HepG2 (cell line): ENCODE measurements at regions not wholly inside any gene's neighbourhood (a gene's known extent, or its start where the extent isn't known, plus 50 kb on each side); places are given as distances from the start of the nearest gene placed in this dataset.

Source experiments
- ATAC-seq: fragments of 200-7000 bp; cut with Tn5 transposase; 3 replicates; pipeline ENCODE4 v1.9.1; 2020; ENCODE audit warnings: mild to moderate bottlenecking, moderate library complexity
- BruUV-seq: library from RNA; stranded (reverse); fragments of 400-500 nt; replicated peaks from 2 replicates; lab custom pipeline; 2021; lab: Mats Ljungman, UMichigan
- CTCF ChIA-PET: fragments of 300-600 bp; formaldehyde crosslinking; extraction: SDS; loops from one replicate; lab custom pipeline; 2021; ENCODE audit warnings: low total read pairs, inconsistent platforms, low intra/inter-chr PET ratio; lab: Yijun Ruan, JAX
- POLR2A ChIA-PET: fragments of 350-600 bp; sonication (Branson Sonifier 250); formaldehyde crosslinking; loops from one replicate; lab custom pipeline; 2020; ENCODE audit warnings: antibody characterized with exemption, inconsistent platforms; lab: Yijun Ruan, JAX
- DNase-seq: peaks from one replicate; pipeline ENCODE4 v3.0.0-alpha.2; 2015; ENCODE audit warnings: low spot score
- FAIRE-seq: peaks from 3 replicates; lab custom pipeline; 2011; peaks lifted over from hg19 to GRCh38; lab: Jason Lieb, UNC
- H2AFZ ChIP-seq: one replicate; pipeline ENCODE4 v1.6.1; 2011; ENCODE audit warnings: low read length, inconsistent platforms
- H3K27ac ChIP-seq: fragments of 300-600 bp; 3 replicates; pipeline ENCODE4 v1.8.0; 2011; ENCODE audit warnings: mixed run types, mild to moderate bottlenecking, mixed read lengths, low read length, inconsistent platforms; ENCODE audit not compliant: insufficient read depth; ENCODE audit errors: extremely low read length
- H3K27me3 ChIP-seq, 2 experiments: fragments of 200-600 bp in 1 of 2; 2 replicates in 1 of 2; 3 replicates in 1 of 2; pipeline versions ENCODE4 v1.6.0 to v1.8.0; 2011; ENCODE audit warnings: low read length in 2 of 2, mild to moderate bottlenecking in 2 of 2, moderate library complexity in 2 of 2, inconsistent platforms in 1 of 2; ENCODE audit not compliant: insufficient read depth in 2 of 2, control insufficient read depth in 1 of 2
- H3K36me3 ChIP-seq, 2 experiments: fragments of 200-600 bp in 1 of 2; replicated peaks in 1 of 2; 2 replicates in 1 of 2; 3 replicates in 1 of 2; pipeline versions ENCODE4 v1.5.1 to v1.8.0; 2011; ENCODE audit warnings: low read length in 2 of 2, inconsistent platforms in 1 of 2; ENCODE audit not compliant: insufficient read depth in 2 of 2, control insufficient read depth in 1 of 2
- H3K4me1 ChIP-seq: 2 replicates; pipeline ENCODE4 v1.5.1; 2012; ENCODE audit warnings: low read length, inconsistent platforms; ENCODE audit not compliant: insufficient read depth
- H3K4me2 ChIP-seq: 2 replicates; pipeline ENCODE4 v1.6.0; 2011; ENCODE audit warnings: low read depth, low read length, inconsistent platforms
- H3K4me3 ChIP-seq, 3 experiments: fragments of 200-600 bp in 1 of 3; sonication (generic), shearing (Covaris generic) in 1 of 3; replicated peaks in 1 of 3; 2 replicates each; pipeline ENCODE4 v1.5.1; 2011 to 2016; ENCODE audit warnings: low read length in 3 of 3, inconsistent platforms in 2 of 3, low read depth in 2 of 3, mild to moderate bottlenecking in 2 of 3, control low read depth in 1 of 3, mixed read lengths in 1 of 3; ENCODE audit not compliant: insufficient read depth in 1 of 3
- H3K79me2 ChIP-seq: one replicate; pipeline ENCODE4 v1.6.1; 2011; ENCODE audit warnings: low read length, inconsistent platforms; ENCODE audit not compliant: insufficient read depth
- H3K9ac ChIP-seq: 2 replicates; pipeline ENCODE4 v1.6.0; 2011; ENCODE audit warnings: mild to moderate bottlenecking, low read depth, low read length, inconsistent platforms; ENCODE audit not compliant: insufficient read depth
- H3K9me3 ChIP-seq: 2 replicates; pipeline ENCODE4 v1.5.1; 2012; ENCODE audit warnings: mild to moderate bottlenecking, low read length
- H4K20me1 ChIP-seq: 2 replicates; pipeline ENCODE4 v1.6.0; 2011; ENCODE audit warnings: inconsistent platforms, mild to moderate bottlenecking, low read length, moderate library complexity; ENCODE audit not compliant: insufficient read depth
- CEBPB ChIP-seq: IDR thresholded peaks from 2 replicates; pipeline ENCODE4 v1.6.1; 2011; ENCODE audit warnings: low read depth, low read length, improper control_type of control experiment, borderline replicate concordance
- MBD4 ChIP-seq: IDR thresholded peaks from 2 replicates; pipeline ENCODE4 v1.6.1; 2012; ENCODE audit warnings: low read length, inconsistent platforms, borderline replicate concordance
- MEIS2 ChIP-seq: sonication (generic); formaldehyde crosslinking; IDR thresholded peaks from 2 replicates; pipeline ENCODE4 v1.9.0; 2021; ENCODE audit warnings: mild to moderate bottlenecking, missing genetic modification reagents
- MIXL1 ChIP-seq: IDR thresholded peaks from 2 replicates; pipeline ENCODE4 v1.6.1; 2016
- MTERF4 ChIP-seq: sonication (generic); formaldehyde crosslinking; IDR thresholded peaks from 2 replicates; pipeline ENCODE4 v1.8.0; 2023; ENCODE audit warnings: mild to moderate bottlenecking, missing genetic modification reagents
- MYNN ChIP-seq: sonication (generic); formaldehyde crosslinking; IDR thresholded peaks from 2 replicates; pipeline ENCODE4 v1.4.0; 2020; ENCODE audit warnings: mild to moderate bottlenecking, low read depth, missing genetic modification reagents
- NFKBIZ ChIP-seq: IDR thresholded peaks from 2 replicates; pipeline ENCODE4 v1.6.1; 2018; ENCODE audit warnings: missing genetic modification reagents, missing compliant biosample characterization
- NR3C1 ChIP-seq: sonication (generic); formaldehyde crosslinking; IDR thresholded peaks from 2 replicates; pipeline ENCODE4 v1.4.0; 2020; ENCODE audit warnings: missing genetic modification reagents
- PHF20 ChIP-seq: sonication (generic); formaldehyde crosslinking; IDR thresholded peaks from 2 replicates; pipeline ENCODE4 v1.5.0; 2020; ENCODE audit warnings: mild to moderate bottlenecking, missing genetic modification reagents
- PRDM15 ChIP-seq: sonication (generic); formaldehyde crosslinking; IDR thresholded peaks from 2 replicates; pipeline ENCODE4 v1.4.0; 2020; ENCODE audit warnings: missing genetic modification reagents
- SALL1 ChIP-seq: sonication (generic); formaldehyde crosslinking; IDR thresholded peaks from 2 replicates; pipeline ENCODE4 v1.8.0; 2022; ENCODE audit warnings: mild to moderate bottlenecking, missing genetic modification reagents
- SMAD3 ChIP-seq: sonication (generic); formaldehyde crosslinking; IDR thresholded peaks from 2 replicates; pipeline ENCODE4 v1.4.0; 2020; ENCODE audit warnings: missing genetic modification reagents
- SMAD9 ChIP-seq: sonication (generic); formaldehyde crosslinking; IDR thresholded peaks from 2 replicates; pipeline ENCODE4 v1.5.1; 2020; ENCODE audit warnings: mild to moderate bottlenecking, missing genetic modification reagents
- SOX5 ChIP-seq: IDR thresholded peaks from 2 replicates; pipeline ENCODE4 v1.6.1; 2016; ENCODE audit warnings: borderline replicate concordance
- ZBTB42 ChIP-seq: sonication (generic); formaldehyde crosslinking; IDR thresholded peaks from 2 replicates; pipeline ENCODE4 v1.5.0; 2020; ENCODE audit warnings: mild to moderate bottlenecking, missing genetic modification reagents
- ZNF138 ChIP-seq: sonication (generic); formaldehyde crosslinking; IDR thresholded peaks from 2 replicates; pipeline ENCODE4 v1.5.0; 2020; ENCODE audit warnings: mild to moderate bottlenecking, low read depth, missing genetic modification reagents
- ZNF720 ChIP-seq: sonication (generic); formaldehyde crosslinking; IDR thresholded peaks from 2 replicates; pipeline ENCODE4 v1.4.0; 2020; ENCODE audit warnings: missing genetic modification reagents
- WGBS: methylation state at CpG from one replicate; pipeline ENCODE4 v1.1.6; 2017; ENCODE audit warnings: low lambda C conversion rate; 5-methylcytosine and 5-hydroxymethylcytosine counted together
- in situ Hi-C: cut with HindIII; loops from 2 replicates; pipeline ENCODE4 v1.10.0; 2017; ENCODE audit warnings: low pct_unique_long_range_greater_than_20kb; ENCODE audit not compliant: extremely low pct_ligation_motif_present
- intact Hi-C: fragments of 100-400 bp; cut with micrococcal nuclease; formaldehyde crosslinking; loops from one replicate; pipeline ENCODE4 v1.10.0; 2022; ENCODE audit not compliant: unreplicated experiment
- TF ChIP-seq, protein P1 (sequence below): sonication (generic); formaldehyde crosslinking; IDR thresholded peaks from 2 replicates; pipeline ENCODE4; 2020; ENCODE audit warnings: missing genetic modification reagents, mild to moderate bottlenecking, borderline replicate concordance
- TF ChIP-seq, protein P2 (sequence below): sonication (generic); formaldehyde crosslinking; IDR thresholded peaks from 2 replicates; pipeline ENCODE4 v1.4.0; 2020; ENCODE audit warnings: missing genetic modification reagents, borderline replicate concordance

GRCh38 chr3:154662851-154663250 lies 232.9 kb upstream of the GPR149 start:
- H3K9ac ChIP-seq = no peak overlapping the region
- intact Hi-C loops (no loop called here), in situ Hi-C loops (no loop called here)
- H3K27me3 ChIP-seq = no peaks in the 10 kb centered on the region
- POLR2A ChIA-PET = no interaction called here
- FAIRE-seq (no peak), ATAC-seq (no peak), DNase-seq (no peak)
- H3K4me2 ChIP-seq = no peak overlapping the region
- H3K4me3 ChIP-seq = no peak overlapping the region
- no peak overlapping the region for H3K27ac ChIP-seq
- no peak overlapping the region for H2AFZ ChIP-seq
- TF ChIP-seq PHF20 (CRISPR knock-in tag) = no peak
- TF ChIP-seq, protein P1, sequence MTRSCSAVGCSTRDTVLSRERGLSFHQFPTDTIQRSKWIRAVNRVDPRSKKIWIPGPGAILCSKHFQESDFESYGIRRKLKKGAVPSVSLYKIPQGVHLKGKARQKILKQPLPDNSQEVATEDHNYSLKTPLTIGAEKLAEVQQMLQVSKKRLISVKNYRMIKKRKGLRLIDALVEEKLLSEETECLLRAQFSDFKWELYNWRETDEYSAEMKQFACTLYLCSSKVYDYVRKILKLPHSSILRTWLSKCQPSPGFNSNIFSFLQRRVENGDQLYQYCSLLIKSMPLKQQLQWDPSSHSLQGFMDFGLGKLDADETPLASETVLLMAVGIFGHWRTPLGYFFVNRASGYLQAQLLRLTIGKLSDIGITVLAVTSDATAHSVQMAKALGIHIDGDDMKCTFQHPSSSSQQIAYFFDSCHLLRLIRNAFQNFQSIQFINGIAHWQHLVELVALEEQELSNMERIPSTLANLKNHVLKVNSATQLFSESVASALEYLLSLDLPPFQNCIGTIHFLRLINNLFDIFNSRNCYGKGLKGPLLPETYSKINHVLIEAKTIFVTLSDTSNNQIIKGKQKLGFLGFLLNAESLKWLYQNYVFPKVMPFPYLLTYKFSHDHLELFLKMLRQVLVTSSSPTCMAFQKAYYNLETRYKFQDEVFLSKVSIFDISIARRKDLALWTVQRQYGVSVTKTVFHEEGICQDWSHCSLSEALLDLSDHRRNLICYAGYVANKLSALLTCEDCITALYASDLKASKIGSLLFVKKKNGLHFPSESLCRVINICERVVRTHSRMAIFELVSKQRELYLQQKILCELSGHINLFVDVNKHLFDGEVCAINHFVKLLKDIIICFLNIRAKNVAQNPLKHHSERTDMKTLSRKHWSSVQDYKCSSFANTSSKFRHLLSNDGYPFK (CRISPR knock-in tag) = no peak
- no peak for TF ChIP-seq SALL1 (CRISPR knock-in tag)
- no peak for TF ChIP-seq MEIS2 (CRISPR knock-in tag)
- no peak for TF ChIP-seq PRDM15 (CRISPR knock-in tag)
- TF ChIP-seq ZNF720 (CRISPR knock-in tag) = no peak
- TF ChIP-seq, protein P2, sequence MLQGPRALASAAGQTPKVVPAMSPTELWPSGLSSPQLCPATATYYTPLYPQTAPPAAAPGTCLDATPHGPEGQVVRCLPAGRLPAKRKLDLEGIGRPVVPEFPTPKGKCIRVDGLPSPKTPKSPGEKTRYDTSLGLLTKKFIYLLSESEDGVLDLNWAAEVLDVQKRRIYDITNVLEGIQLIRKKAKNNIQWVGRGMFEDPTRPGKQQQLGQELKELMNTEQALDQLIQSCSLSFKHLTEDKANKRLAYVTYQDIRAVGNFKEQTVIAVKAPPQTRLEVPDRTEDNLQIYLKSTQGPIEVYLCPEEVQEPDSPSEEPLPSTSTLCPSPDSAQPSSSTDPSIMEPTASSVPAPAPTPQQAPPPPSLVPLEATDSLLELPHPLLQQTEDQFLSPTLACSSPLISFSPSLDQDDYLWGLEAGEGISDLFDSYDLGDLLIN (CRISPR knock-in tag) = no peak
- no peak for TF ChIP-seq MBD4
- TF ChIP-seq MYNN (CRISPR knock-in tag) = no peak
- TF ChIP-seq SMAD3 = no peak
- no peak for TF ChIP-seq SOX5
- TF ChIP-seq SMAD9 (CRISPR knock-in tag) = no peak
- TF ChIP-seq ZNF138 (CRISPR knock-in tag) = no peak
- TF ChIP-seq NFKBIZ (CRISPR knock-in tag) = no peak
- TF ChIP-seq CEBPB = no peak
- no peak for TF ChIP-seq MIXL1
- TF ChIP-seq MTERF4 (CRISPR knock-in tag) = no peak
- TF ChIP-seq NR3C1 (CRISPR knock-in tag) = no peak
- no peak for TF ChIP-seq ZBTB42 (CRISPR knock-in tag)
- no TSS peak for BruUV-seq
- CTCF ChIA-PET = no interaction called here
- no peaks in the 10 kb centered on the region for H4K20me1 ChIP-seq
- H3K36me3 ChIP-seq = no peaks in the 10 kb centered on the region
- no peaks in the 10 kb centered on the region for H3K79me2 ChIP-seq
- no peaks in the 10 kb centered on the region for H3K9me3 ChIP-seq
- no peaks in the 10 kb centered on the region for H3K4me1 ChIP-seq
- 0% methylated on average over 3 of the region's 3 CpGs for WGBS
